GM10248 (cell line): ENCODE measurements at regions not wholly inside any gene's neighbourhood (a gene's known extent, or its start where the extent isn't known, plus 50 kb on each side); places are given as distances from the start of the nearest gene placed in this dataset.

Experiments used
- CTCF ChIA-PET: fragments of 300-600 bp; sonication (Branson Sonifier 250); formaldehyde crosslinking; extraction: SDS; loops from one replicate; lab custom pipeline; 2021; ENCODE audit warnings: antibody characterized with exemption; lab: Yijun Ruan, JAX
- POLR2A ChIA-PET: fragments of 350-650 bp; sonication (Branson Sonifier 250); formaldehyde crosslinking; extraction: SDS; loops from one replicate; lab custom pipeline; 2020; ENCODE audit warnings: antibody characterized with exemption; lab: Yijun Ruan, JAX
- DNase-seq: peaks from one replicate; pipeline ENCODE4 v3.0.0; 2012; ENCODE audit errors: extremely low spot score
- TF ChIP-seq, protein P1 (sequence below): IDR thresholded peaks from 2 replicates; pipeline ENCODE4 v1.5.1; 2012; ENCODE audit warnings: mild to moderate bottlenecking, low read depth; ENCODE audit errors: extremely low read depth, missing control alignments, control extremely low read depth

- CTCF ChIA-PET = no interaction called here
- peak; percentile 25 for DNase-seq
- TF ChIP-seq, protein P1, sequence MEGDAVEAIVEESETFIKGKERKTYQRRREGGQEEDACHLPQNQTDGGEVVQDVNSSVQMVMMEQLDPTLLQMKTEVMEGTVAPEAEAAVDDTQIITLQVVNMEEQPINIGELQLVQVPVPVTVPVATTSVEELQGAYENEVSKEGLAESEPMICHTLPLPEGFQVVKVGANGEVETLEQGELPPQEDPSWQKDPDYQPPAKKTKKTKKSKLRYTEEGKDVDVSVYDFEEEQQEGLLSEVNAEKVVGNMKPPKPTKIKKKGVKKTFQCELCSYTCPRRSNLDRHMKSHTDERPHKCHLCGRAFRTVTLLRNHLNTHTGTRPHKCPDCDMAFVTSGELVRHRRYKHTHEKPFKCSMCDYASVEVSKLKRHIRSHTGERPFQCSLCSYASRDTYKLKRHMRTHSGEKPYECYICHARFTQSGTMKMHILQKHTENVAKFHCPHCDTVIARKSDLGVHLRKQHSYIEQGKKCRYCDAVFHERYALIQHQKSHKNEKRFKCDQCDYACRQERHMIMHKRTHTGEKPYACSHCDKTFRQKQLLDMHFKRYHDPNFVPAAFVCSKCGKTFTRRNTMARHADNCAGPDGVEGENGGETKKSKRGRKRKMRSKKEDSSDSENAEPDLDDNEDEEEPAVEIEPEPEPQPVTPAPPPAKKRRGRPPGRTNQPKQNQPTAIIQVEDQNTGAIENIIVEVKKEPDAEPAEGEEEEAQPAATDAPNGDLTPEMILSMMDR = no peak
- POLR2A ChIA-PET = no interaction called here
Observed at GRCh38 chr2:136486115-136486514, 279.2 kb upstream of the THSD7B start.

- ChIA-PET CTCF (interaction anchor here (0.9 to 1.3 kb wide), 2 partner anchors 8 to 15 kb away, joined by 3 read pairs; no protein-coding TSS in a partner anchor), POLR2A (no interaction called here)
- DNase-seq = no peak
- TF ChIP-seq, protein P1 = no peak
Observed at GRCh38 chr2:136482966-136483365, 282.4 kb upstream of the THSD7B start.

GRCh38 chr2:136482006-136482405 lies 283.3 kb upstream of the THSD7B start:
- ChIA-PET CTCF (interaction anchor here (1.3 kb wide), 1 partner anchor 9 kb away, joined by 3 read pairs; no protein-coding TSS in a partner anchor), POLR2A (no interaction called here)
- TF ChIP-seq, protein P1 = no peak
- DNase-seq = no peak

DNA sequence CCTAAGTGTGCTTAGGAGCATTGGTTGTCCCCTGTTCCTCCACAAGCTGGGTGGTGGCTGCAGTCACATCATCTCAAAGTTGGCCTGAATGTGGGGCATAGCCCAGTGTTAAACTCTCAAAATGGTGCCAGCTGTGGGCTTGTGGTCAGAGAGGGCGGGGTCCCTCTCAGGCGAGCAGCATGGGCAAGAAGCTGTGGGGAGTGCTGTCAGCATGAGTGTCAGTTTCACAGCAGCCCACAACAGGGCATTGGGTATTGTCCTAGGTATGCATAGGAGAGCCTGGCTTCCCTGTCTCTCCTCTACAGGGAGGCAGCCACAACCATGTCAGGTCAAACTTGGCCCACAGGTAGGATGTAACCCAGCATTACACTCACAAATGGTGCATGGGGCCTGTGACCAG lies 285.6 kb upstream of the THSD7B start:
- POLR2A ChIA-PET = no interaction called here
- no peak for DNase-seq
- TF ChIP-seq, protein P1 = no peak
- CTCF ChIA-PET = interaction anchor here (0.8 kb wide), 1 partner anchor 14 kb away, joined by 3 read pairs; no protein-coding TSS in a partner anchor

DNA sequence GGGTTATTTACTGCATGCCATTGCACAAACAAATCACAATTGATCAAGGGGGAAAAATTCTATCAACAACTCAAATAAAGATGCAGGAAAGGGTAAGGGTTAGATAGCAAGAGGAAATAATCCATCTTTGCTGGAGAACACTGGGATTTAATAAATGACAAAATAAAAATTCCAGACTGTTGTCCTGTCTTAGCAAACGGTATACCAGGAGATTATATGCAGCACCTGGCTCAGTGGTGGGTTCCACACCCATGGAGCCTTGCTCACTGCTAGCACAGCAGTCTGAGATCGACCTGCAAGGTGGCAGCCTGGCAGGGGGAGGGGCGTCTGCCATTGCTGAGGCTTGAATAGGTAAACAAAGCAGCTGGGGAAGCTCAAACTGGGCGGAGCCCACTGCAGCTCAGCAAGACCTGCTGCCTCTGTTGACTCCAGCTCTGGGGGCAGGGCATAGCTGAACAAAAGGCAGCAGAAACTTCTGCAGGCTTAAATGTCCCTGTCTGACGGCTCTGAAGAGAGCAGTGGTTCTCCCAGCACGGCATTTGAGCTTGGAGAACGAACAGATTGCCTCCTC lies 296.5 kb upstream of the THSD7B start:
- TF ChIP-seq, protein P1 = no peak
- ChIA-PET CTCF (no interaction called here), POLR2A (no interaction called here)
- DNase-seq = no peak

GRCh38 chr2:136452528-136452927 lies 312.8 kb upstream of the THSD7B start:
- TF ChIP-seq, protein P1 = no peak
- ChIA-PET POLR2A (no interaction called here), CTCF (no interaction called here)
- DNase-seq = no peak
